Endodermal cell (in vitro differentiated cells): ENCODE measurements at regions not wholly inside any gene's neighbourhood (a gene's known extent, or its start where the extent isn't known, plus 50 kb on each side); places are given as distances from the start of the nearest gene placed in this dataset.

Source experiments
- DNase-seq: peaks from one replicate; pipeline ENCODE4 v3.0.0-alpha.2; 2017
- H3K27ac ChIP-seq: 2 replicates; pipeline ENCODE4 v1.5.1; 2013; ENCODE audit warnings: mild to moderate bottlenecking, low read depth, low read length, moderate library complexity
- H3K27me3 ChIP-seq: 2 replicates; pipeline ENCODE4 v1.6.1; 2013; ENCODE audit warnings: mild to moderate bottlenecking, low read length, moderate library complexity; ENCODE audit not compliant: insufficient read depth, control insufficient read depth, poor library complexity, severe bottlenecking
- H3K36me3 ChIP-seq: 2 replicates; pipeline ENCODE4 v1.7.0; 2013; ENCODE audit warnings: mild to moderate bottlenecking, low read length, moderate library complexity; ENCODE audit not compliant: control insufficient read depth, insufficient read depth
- H3K4me1 ChIP-seq: one replicate; pipeline ENCODE4 v1.7.0; 2013; ENCODE audit warnings: low read length; ENCODE audit not compliant: control insufficient read depth, insufficient read depth
- H3K4me3 ChIP-seq: 2 replicates; pipeline ENCODE4 v1.5.1; 2013; ENCODE audit warnings: mild to moderate bottlenecking, low read length, moderate library complexity
- H3K9ac ChIP-seq: 2 replicates; pipeline ENCODE4 v1.6.1; 2013; ENCODE audit warnings: mild to moderate bottlenecking, low read length, moderate library complexity; ENCODE audit not compliant: poor library complexity, severe bottlenecking; ENCODE audit errors: extremely low read depth
- H3K9me3 ChIP-seq: 2 replicates; pipeline ENCODE4 v1.6.1; 2013; ENCODE audit warnings: mild to moderate bottlenecking, low read length, moderate library complexity; ENCODE audit not compliant: control insufficient read depth
- H3K27ac Mint-ChIP-seq: 2 replicates; pipeline ENCODE4 v1.8.0; 2020; ENCODE audit warnings: mixed read lengths
- H3K27me3 Mint-ChIP-seq: 2 replicates; pipeline ENCODE4 v1.8.0; 2021; ENCODE audit warnings: mild to moderate bottlenecking, mixed read lengths; ENCODE audit not compliant: insufficient read depth
- H3K36me3 Mint-ChIP-seq: 2 replicates; pipeline ENCODE4 v1.8.0; 2020; ENCODE audit warnings: low read depth, mixed read lengths
- H3K4me1 Mint-ChIP-seq: 2 replicates; pipeline ENCODE4 v1.8.0; 2020; ENCODE audit warnings: mixed read lengths
- H3K4me3 Mint-ChIP-seq: 2 replicates; pipeline ENCODE4 v1.8.0; 2020; ENCODE audit warnings: mild to moderate bottlenecking, moderate library complexity, mixed read lengths
- H3K9me3 Mint-ChIP-seq: 2 replicates; pipeline ENCODE4 v1.8.0; 2020; ENCODE audit warnings: mild to moderate bottlenecking, mixed read lengths
- CTCF ChIP-seq: fragments of 200-600 bp; sonication (generic); conservative IDR thresholded peaks from 2 replicates; pipeline ENCODE4 v1.5.0; 2021; ENCODE audit warnings: antibody characterized with exemption, mild to moderate bottlenecking
- WGBS, 2 experiments: methylation state at CpG; one replicate each; pipeline versions ENCODE4 v1.1.5 to v1.1.7; 2013; ENCODE audit warnings: missing lambda C conversion rate in 2 of 2, mixed read lengths in 1 of 2; ENCODE audit not compliant: insufficient coverage in 1 of 2, insufficient read length in 1 of 2; 5-methylcytosine and 5-hydroxymethylcytosine counted together

GRCh38 chr1:224047538-224047937 is 66.4 kb upstream of the FBXO28 start:
- Mint-ChIP-seq H3K9me3 (peaks cover 1% of the 10 kb centered on the region), H3K36me3 (no peaks in the 10 kb centered on the region), H3K4me1 (no peaks in the 10 kb centered on the region), H3K27ac (no peak overlapping the region), H3K27me3 (peaks cover 1% of the 10 kb centered on the region), H3K4me3 (no peak overlapping the region)
- no peak for TF ChIP-seq CTCF
- no peak for DNase-seq
- WGBS, 2 experiments = 95 to 100% methylated on average over 1 to 2 of the region's 2 CpGs
- Histone ChIP-seq H3K27ac (no peak overlapping the region), H3K36me3 (no peaks in the 10 kb centered on the region), H3K27me3 (no peaks in the 10 kb centered on the region), H3K4me3 (no peak overlapping the region), H3K4me1 (no peaks in the 10 kb centered on the region), H3K9ac (no peak overlapping the region), H3K9me3 (no peaks in the 10 kb centered on the region)

- no peaks in the 10 kb centered on the region for H3K36me3 ChIP-seq
- no peak overlapping the region for H3K27ac Mint-ChIP-seq
- no peaks in the 10 kb centered on the region for H3K36me3 Mint-ChIP-seq
- DNase-seq = no peak
- 92% methylated on average over 7 of the region's 7 CpGs for WGBS, 2 experiments
- H3K4me3 Mint-ChIP-seq = no peak overlapping the region
- no peaks in the 10 kb centered on the region for H3K9me3 ChIP-seq
- no peak overlapping the region for H3K4me3 ChIP-seq
- H3K9me3 Mint-ChIP-seq = peaks cover 1% of the 10 kb centered on the region
- H3K27ac ChIP-seq = no peak overlapping the region
- no peaks in the 10 kb centered on the region for H3K27me3 ChIP-seq
- H3K27me3 Mint-ChIP-seq = peaks cover 1% of the 10 kb centered on the region
- TF ChIP-seq CTCF = no peak
- no peak overlapping the region for H3K9ac ChIP-seq
- no peaks in the 10 kb centered on the region for H3K4me1 ChIP-seq
- no peaks in the 10 kb centered on the region for H3K4me1 Mint-ChIP-seq
Measured at GRCh38 chr1:224045556-224045955, 68.4 kb upstream of the FBXO28 start.

- H3K4me3 Mint-ChIP-seq = no peak overlapping the region
- no peaks in the 10 kb centered on the region for H3K36me3 Mint-ChIP-seq
- no peak overlapping the region for H3K27ac Mint-ChIP-seq
- Histone ChIP-seq H3K4me1 (no peaks in the 10 kb centered on the region), H3K9me3 (no peaks in the 10 kb centered on the region), H3K27ac (no peak overlapping the region), H3K27me3 (no peaks in the 10 kb centered on the region), H3K4me3 (no peak overlapping the region), H3K9ac (no peak overlapping the region), H3K36me3 (no peaks in the 10 kb centered on the region)
- WGBS, 2 experiments = 97 to 100% methylated on average over 2 to 4 of the region's 4 CpGs
- no peaks in the 10 kb centered on the region for H3K4me1 Mint-ChIP-seq
- H3K27me3 Mint-ChIP-seq = peaks cover 1% of the 10 kb centered on the region
- no peak for DNase-seq
- peaks cover 1% of the 10 kb centered on the region for H3K9me3 Mint-ChIP-seq
- TF ChIP-seq CTCF = no peak
Measured at GRCh38 chr1:224044420-224044819, 69.5 kb upstream of the FBXO28 start.
